PFSK-1 (cell line): ENCODE measurements at regions not wholly inside any gene's neighbourhood (a gene's known extent, or its start where the extent isn't known, plus 50 kb on each side); places are given as distances from the start of the nearest gene placed in this dataset.

ENCODE experiments used
- REST ChIP-seq, 2 experiments: IDR thresholded peaks; 2 replicates each; pipeline versions ENCODE4 v1.6.1 to v1.8.0; 2011 to 2012; ENCODE audit warnings: low read depth in 2 of 2, low read length in 2 of 2, control low read depth in 1 of 2, inconsistent platforms in 1 of 2, mild to moderate bottlenecking in 1 of 2, moderate library complexity in 1 of 2; ENCODE audit not compliant: insufficient read depth in 1 of 2
- SIN3A ChIP-seq: IDR thresholded peaks from 2 replicates; pipeline ENCODE4 v1.6.1; 2012; ENCODE audit warnings: mild to moderate bottlenecking, low read length, moderate library complexity, borderline replicate concordance; ENCODE audit not compliant: insufficient read depth
- TAF1 ChIP-seq: IDR thresholded peaks from 2 replicates; pipeline ENCODE4 v1.6.1; 2012; ENCODE audit warnings: low read length, control low read depth, borderline replicate concordance; ENCODE audit not compliant: insufficient read depth

DNA sequence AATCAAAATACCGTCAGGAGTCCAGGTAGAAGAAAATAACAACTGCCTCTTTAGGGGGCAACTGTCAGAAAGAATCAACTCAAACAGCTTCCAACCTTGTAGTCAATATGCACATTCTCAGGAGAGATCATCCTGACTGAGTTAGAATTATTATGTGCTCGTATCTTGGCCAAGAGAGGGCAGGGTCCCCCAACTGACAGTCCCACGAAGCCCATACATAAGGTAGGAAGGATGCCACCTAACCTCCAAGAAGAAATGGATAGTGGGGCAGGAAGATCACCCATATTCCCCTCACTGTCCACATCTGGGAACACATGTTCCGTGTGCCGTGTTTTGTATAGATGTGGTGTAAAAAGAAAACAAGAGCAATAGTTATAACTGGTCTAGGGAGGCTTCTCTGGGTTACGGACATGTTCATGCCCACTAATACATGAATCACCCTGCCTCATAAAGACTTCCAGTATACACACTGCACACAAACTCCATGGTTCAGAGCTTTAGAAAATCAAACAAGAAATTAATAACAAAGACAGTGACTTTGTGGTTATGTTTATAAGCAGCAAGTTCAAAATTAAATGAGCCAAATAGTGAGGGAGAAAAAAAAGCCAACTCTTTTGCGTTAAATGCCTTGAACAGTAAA lies 295.6 kb downstream of the FGFR2 start:
- TF ChIP-seq TAF1 (no peak), SIN3A (no peak), REST (IDR thresholded peaks at IDR 0.05; ENCODE audit: insufficient read depth in 1 of 2, low read depth in 2 of 2, low read length in 2 of 2) (no peak)
